B cell (primary cell): ENCODE measurements at regions not wholly inside any gene's neighbourhood (a gene's known extent, or its start where the extent isn't known, plus 50 kb on each side); places are given as distances from the start of the nearest gene placed in this dataset.

Experiments
- ATAC-seq: fragments of 200-7000 bp; cut with Tn5 transposase; one replicate; pipeline ENCODE4 v1.10.0; 2021; ENCODE audit warnings: low read depth, mild to moderate bottlenecking, moderate number of reproducible peaks, moderate library complexity
- CTCF ChIA-PET: fragments of 350-600 bp; sonication (Branson Sonifier 250); formaldehyde crosslinking; loops from one replicate; lab custom pipeline; 2021; ENCODE audit warnings: antibody characterized with exemption, inconsistent platforms; lab: Charles Lee
- POLR2A ChIA-PET: fragments of 350-600 bp; sonication (Branson Sonifier 250); formaldehyde crosslinking; loops from one replicate; lab custom pipeline; 2021; ENCODE audit warnings: antibody characterized with exemption; lab: Charles Lee
- DNase-seq: peaks from one replicate; pipeline ENCODE4 v3.0.0; 2013
- H2AFZ ChIP-seq: 2 replicates; pipeline ENCODE4 v1.6.1; 2012; ENCODE audit warnings: mild to moderate bottlenecking, low read depth, low read length; ENCODE audit not compliant: insufficient read depth, poor library complexity, severe bottlenecking
- H3K27ac ChIP-seq, 2 donors: 1 replicate in 1 of 2; 2 replicates in 1 of 2; pipeline ENCODE4 v1.5.1; 2012 to 2013; ENCODE audit warnings: low read length in 2 of 2, mild to moderate bottlenecking in 2 of 2, moderate library complexity in 1 of 2
- H3K27me3 ChIP-seq, 4 experiments: fragments of 200-600 bp in 1 of 4; sonication (generic) in 1 of 4; replicated peaks in 1 of 4; 1 replicate in 2 of 4; 2 replicates in 2 of 4; pipeline versions ENCODE4 v1.6.1 to v1.7.0; 2013 to 2016; ENCODE audit warnings: low read length in 3 of 4, mild to moderate bottlenecking in 2 of 4, mixed read lengths in 1 of 4, moderate library complexity in 1 of 4; ENCODE audit not compliant: insufficient read depth in 4 of 4, control insufficient read depth in 3 of 4; ENCODE audit errors: control extremely low read depth in 1 of 4
- H3K36me3 ChIP-seq, 2 experiments: replicated peaks in 1 of 2; 1 replicate in 1 of 2; 2 replicates in 1 of 2; pipeline versions ENCODE4 v1.6.1 to v1.7.1; 2013; ENCODE audit warnings: low read length in 1 of 2; ENCODE audit not compliant: insufficient read depth in 2 of 2, control insufficient read depth in 1 of 2; ENCODE audit errors: control extremely low read depth in 1 of 2, extremely low read depth in 1 of 2
- H3K4me1 ChIP-seq, 2 donors: fragments of 200-600 bp in 1 of 2; sonication (generic) in 1 of 2; 1 replicate in 1 of 2; 2 replicates in 1 of 2; pipeline versions ENCODE4 v1.5.1 to v1.6.1; 2013 to 2017; ENCODE audit warnings: low read length in 2 of 2; ENCODE audit not compliant: control insufficient read depth in 2 of 2, insufficient read depth in 2 of 2
- H3K4me2 ChIP-seq: replicated peaks from 2 replicates; pipeline ENCODE3; 2012; ENCODE audit warnings: mild to moderate bottlenecking, low read depth, low read length; ENCODE audit not compliant: poor library complexity, severe bottlenecking
- H3K4me3 ChIP-seq, 5 experiments: fragments of 200-600 bp in 1 of 5; sonication (generic) in 1 of 5; 1 replicate in 3 of 5; 2 replicates in 2 of 5; pipeline versions ENCODE4 v1.5.1 to v1.7.0; 2011 to 2016; ENCODE audit warnings: low read length in 4 of 5, mild to moderate bottlenecking in 4 of 5, low read depth in 2 of 5, control low read depth in 1 of 5, moderate library complexity in 1 of 5; ENCODE audit not compliant: insufficient read depth in 1 of 5; ENCODE audit errors: control extremely low read depth in 1 of 5, extremely low read depth in 1 of 5
- H3K79me2 ChIP-seq: fragments of 200-600 bp; sonication (generic); one replicate; pipeline ENCODE4 v1.6.0; 2016; ENCODE audit warnings: low read length; ENCODE audit not compliant: control insufficient read depth, insufficient read depth
- H3K9ac ChIP-seq: fragments of 200-600 bp; sonication (generic); 2 replicates; pipeline ENCODE4 v1.6.1; 2017; ENCODE audit warnings: mild to moderate bottlenecking, low read length, moderate library complexity
- H3K9me3 ChIP-seq, 3 donors: one replicate each; pipeline versions ENCODE4 v1.6.1 to v1.7.1; 2013; ENCODE audit warnings: low read length in 2 of 3; ENCODE audit not compliant: control insufficient read depth in 2 of 3, insufficient read depth in 1 of 3; ENCODE audit errors: control extremely low read depth in 1 of 3
- H4K20me1 ChIP-seq: 2 replicates; pipeline ENCODE4 v1.6.0; 2012; ENCODE audit warnings: mild to moderate bottlenecking, low read length; ENCODE audit not compliant: insufficient read depth, control insufficient read depth, poor library complexity, severe bottlenecking
- H3K27ac Mint-ChIP-seq: one replicate; pipeline ENCODE4 v1.8.0; 2021; ENCODE audit warnings: mixed read lengths
- H3K27me3 Mint-ChIP-seq: one replicate; pipeline ENCODE4 v1.8.0; 2021; ENCODE audit warnings: mixed read lengths
- H3K4me1 Mint-ChIP-seq: one replicate; pipeline ENCODE4 v1.8.0; 2021; ENCODE audit warnings: mixed read lengths
- H3K4me3 Mint-ChIP-seq: one replicate; pipeline ENCODE4 v1.8.0; 2021; ENCODE audit warnings: mixed read lengths
- H3K9me3 Mint-ChIP-seq: one replicate; pipeline ENCODE4 v1.8.0; 2022; ENCODE audit warnings: mixed read lengths; ENCODE audit not compliant: insufficient read depth
- CTCF ChIP-seq: fragments of 200-600 bp; IDR thresholded peaks from one replicate; pipeline ENCODE4 v1.8.0; 2022; ENCODE audit warnings: antibody characterized with exemption, mild to moderate bottlenecking
- EZH2 ChIP-seq: IDR thresholded peaks from 2 replicates; pipeline ENCODE4 v1.6.1; 2012; ENCODE audit warnings: borderline replicate concordance, low read depth, mild to moderate bottlenecking, moderate library complexity, low read length; ENCODE audit not compliant: insufficient read depth, poor library complexity, severe bottlenecking
- WGBS: methylation state at CpG from one replicate; pipeline ENCODE4 v1.1.5; 2013; ENCODE audit warnings: missing lambda C conversion rate; ENCODE audit not compliant: insufficient coverage; 5-methylcytosine and 5-hydroxymethylcytosine counted together
- intact Hi-C: fragments of 100-400 bp; cut with micrococcal nuclease; formaldehyde crosslinking; loops from one replicate; pipeline ENCODE4 v1.10.0; 2022

GRCh38 chr4:56219447-56219846 lies 167.8 kb downstream of the AASDH start:
- H3K79me2 ChIP-seq, result no peaks in the 10 kb centered on the region
- ChIA-PET CTCF (no interaction called here), POLR2A (no interaction called here)
- no peaks in the 10 kb centered on the region for H3K4me1 ChIP-seq
- H3K4me2 ChIP-seq, result no peak overlapping the region
- no CpG with 5 or more reads among the region's 3 CpGs for WGBS
- H3K27me3 ChIP-seq, result no peaks in the 10 kb centered on the region
- H3K4me3 ChIP-seq, result no peak overlapping the region
- TF ChIP-seq EZH2 (no peak), CTCF (no peak)
- ATAC-seq (no peak), DNase-seq (no peak)
- Mint-ChIP-seq H3K4me1 (no peaks in the 10 kb centered on the region), H3K4me3 (no peak overlapping the region), H3K27me3 (peaks cover 9% of the 10 kb centered on the region), H3K9me3 (no peaks in the 10 kb centered on the region), H3K27ac (no peak overlapping the region)
- H3K9ac ChIP-seq, result no peak overlapping the region
- intact Hi-C loops, result no loop called here
- H3K9me3 ChIP-seq, result no peaks in the 10 kb centered on the region
- H3K36me3 ChIP-seq, result no peaks in the 10 kb centered on the region
- H3K27ac ChIP-seq, result no peak overlapping the region
- H2AFZ ChIP-seq, result no peak overlapping the region
- H4K20me1 ChIP-seq, result no peaks in the 10 kb centered on the region

GRCh38 chr4:56218230-56218895 lies 168.9 kb downstream of the AASDH start:
- Histone ChIP-seq H3K4me1 (no peaks in the 10 kb centered on the region), H3K9ac (no peak overlapping the region), H4K20me1 (no peaks in the 10 kb centered on the region), H3K36me3 (no peaks in the 10 kb centered on the region), H3K4me2 (no peak overlapping the region), H3K27me3 (no peaks in the 10 kb centered on the region), H3K4me3 (no peak overlapping the region), H3K79me2 (no peaks in the 10 kb centered on the region), H3K27ac (no peak overlapping the region), H3K9me3 (no peaks in the 10 kb centered on the region), H2AFZ (no peak overlapping the region)
- no peaks in the 10 kb centered on the region for H3K9me3 Mint-ChIP-seq
- 86% methylated on average over 1 of the region's 2 CpGs for WGBS
- ATAC-seq, result no peak
- intact Hi-C loops, result no loop called here
- POLR2A ChIA-PET, result no interaction called here
- H3K4me3 Mint-ChIP-seq, result no peak overlapping the region
- peaks cover 9% of the 10 kb centered on the region for H3K27me3 Mint-ChIP-seq
- H3K27ac Mint-ChIP-seq, result no peak overlapping the region
- CTCF ChIA-PET, result no interaction called here
- no peak for DNase-seq
- TF ChIP-seq CTCF (no peak), EZH2 (no peak)
- H3K4me1 Mint-ChIP-seq, result no peaks in the 10 kb centered on the region
